ENCODE measurements at regions not wholly inside any gene's neighbourhood (a gene's known extent, or its start where the extent isn't known, plus 50 kb on each side); places are given as distances from the start of the nearest gene placed in this dataset.
"Not testable (repeated sequence)": the region's sequence is repeated elsewhere in the genome, so short reads cannot be mapped to it uniquely, and the experiment has no call there.

GRCh38 chr13:21890220-21890619, 219.3 kb downstream of the FGF9 start:
- TF ChIP-seq, protein P1, sequence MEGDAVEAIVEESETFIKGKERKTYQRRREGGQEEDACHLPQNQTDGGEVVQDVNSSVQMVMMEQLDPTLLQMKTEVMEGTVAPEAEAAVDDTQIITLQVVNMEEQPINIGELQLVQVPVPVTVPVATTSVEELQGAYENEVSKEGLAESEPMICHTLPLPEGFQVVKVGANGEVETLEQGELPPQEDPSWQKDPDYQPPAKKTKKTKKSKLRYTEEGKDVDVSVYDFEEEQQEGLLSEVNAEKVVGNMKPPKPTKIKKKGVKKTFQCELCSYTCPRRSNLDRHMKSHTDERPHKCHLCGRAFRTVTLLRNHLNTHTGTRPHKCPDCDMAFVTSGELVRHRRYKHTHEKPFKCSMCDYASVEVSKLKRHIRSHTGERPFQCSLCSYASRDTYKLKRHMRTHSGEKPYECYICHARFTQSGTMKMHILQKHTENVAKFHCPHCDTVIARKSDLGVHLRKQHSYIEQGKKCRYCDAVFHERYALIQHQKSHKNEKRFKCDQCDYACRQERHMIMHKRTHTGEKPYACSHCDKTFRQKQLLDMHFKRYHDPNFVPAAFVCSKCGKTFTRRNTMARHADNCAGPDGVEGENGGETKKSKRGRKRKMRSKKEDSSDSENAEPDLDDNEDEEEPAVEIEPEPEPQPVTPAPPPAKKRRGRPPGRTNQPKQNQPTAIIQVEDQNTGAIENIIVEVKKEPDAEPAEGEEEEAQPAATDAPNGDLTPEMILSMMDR (optimal IDR thresholded peaks at IDR 0.05 in 1 of 3, IDR thresholded peaks at IDR 0.05 in 1 of 3, conservative IDR thresholded peaks at IDR 0.05 in 1 of 3; ENCODE audit: extremely low read depth in 1 of 3, insufficient read depth in 2 of 3, low read length in 3 of 3): not testable (repeated sequence)
- TF ChIP-seq EZH2 (IDR thresholded peaks at IDR 0.05; ENCODE audit: low read length): not testable (repeated sequence)

All from keratinocyte (primary cell).